Islet precursor cell (in vitro differentiated cells): ENCODE measurements at regions not wholly inside any gene's neighbourhood (a gene's known extent, or its start where the extent isn't known, plus 50 kb on each side); places are given as distances from the start of the nearest gene placed in this dataset.
"Not testable (repeated sequence)": the region's sequence is repeated elsewhere in the genome, so short reads cannot be mapped to it uniquely, and the experiment has no call there.

ENCODE experiments used
- DNase-seq: peaks from one replicate; pipeline ENCODE4 v3.0.0-alpha.2; 2018

DNA sequence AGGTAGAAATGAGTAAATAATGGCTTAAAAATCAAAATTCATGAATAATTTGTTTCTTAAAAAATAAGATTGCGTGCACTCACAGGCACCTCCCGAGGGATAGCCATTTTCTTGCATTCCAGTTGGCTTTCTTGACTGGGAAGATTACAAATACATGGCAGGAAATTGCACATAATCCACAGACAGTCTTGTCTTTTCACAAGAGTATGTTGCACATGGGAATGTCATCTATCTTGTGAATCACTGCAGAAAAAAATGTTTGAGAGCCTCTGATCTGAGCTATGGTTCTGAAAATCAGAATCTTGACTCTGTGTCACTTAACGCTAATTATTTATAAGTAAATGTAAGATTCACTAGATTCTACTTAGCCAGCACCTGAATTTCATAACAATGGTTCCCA is 74.1 kb upstream of the PRKG1 start:
- no peak for DNase-seq

DNA sequence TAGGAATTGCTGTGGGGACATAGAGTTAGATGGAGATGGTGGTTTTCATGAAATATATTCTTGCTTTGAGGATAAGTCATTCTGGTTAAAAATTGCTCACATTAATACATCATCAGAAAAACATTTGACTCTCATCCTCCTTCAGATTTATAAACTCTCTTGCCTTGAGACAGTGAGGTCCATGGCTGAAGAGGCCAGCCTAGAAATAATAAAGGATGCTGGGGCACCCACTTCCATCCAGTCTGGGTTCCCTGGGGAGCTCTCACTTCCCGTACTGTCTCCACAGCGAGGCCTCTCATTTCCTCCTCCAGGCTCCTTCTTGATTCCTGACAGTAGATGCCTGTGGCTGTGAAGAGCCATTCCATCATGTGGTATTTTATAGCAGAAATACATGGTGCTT is 73.3 kb upstream of the PRKG1 start:
- DNase-seq: no peak

- no peak for DNase-seq
Measured at GRCh38 chr10:51001587-51001986, 72.7 kb upstream of the PRKG1 start.

DNA sequence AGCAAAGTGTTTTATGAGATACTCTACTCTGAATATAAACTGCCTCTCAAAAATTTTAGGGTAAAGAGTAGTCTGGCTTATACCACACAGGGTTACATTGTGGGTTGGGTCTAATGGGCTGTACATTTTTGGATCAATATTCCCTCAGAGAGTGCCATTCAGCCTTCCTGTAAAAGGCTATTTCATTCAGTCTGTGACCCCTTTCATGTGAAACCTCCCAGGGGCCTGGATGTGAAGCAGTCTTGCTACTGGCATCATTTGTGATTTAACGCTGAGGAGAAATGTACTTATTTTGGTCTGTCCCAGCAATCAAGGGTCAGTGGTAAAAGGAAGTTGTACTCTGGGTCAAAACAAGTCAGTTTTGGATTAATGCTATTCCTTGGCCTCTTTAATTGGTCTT is 71.8 kb upstream of the PRKG1 start:
- no peak for DNase-seq

GRCh38 chr10:51004776-51005175 is 69.5 kb upstream of the PRKG1 start:
- no peak for DNase-seq

GRCh38 chr10:51005551-51005950 is 68.7 kb upstream of the PRKG1 start:
- no peak for DNase-seq

- DNase-seq: no peak
Measured at GRCh38 chr10:51006686-51007085, 67.6 kb upstream of the PRKG1 start.

- DNase-seq: no peak
Measured at GRCh38 chr10:51007781-51008180, 66.5 kb upstream of the PRKG1 start.

DNA sequence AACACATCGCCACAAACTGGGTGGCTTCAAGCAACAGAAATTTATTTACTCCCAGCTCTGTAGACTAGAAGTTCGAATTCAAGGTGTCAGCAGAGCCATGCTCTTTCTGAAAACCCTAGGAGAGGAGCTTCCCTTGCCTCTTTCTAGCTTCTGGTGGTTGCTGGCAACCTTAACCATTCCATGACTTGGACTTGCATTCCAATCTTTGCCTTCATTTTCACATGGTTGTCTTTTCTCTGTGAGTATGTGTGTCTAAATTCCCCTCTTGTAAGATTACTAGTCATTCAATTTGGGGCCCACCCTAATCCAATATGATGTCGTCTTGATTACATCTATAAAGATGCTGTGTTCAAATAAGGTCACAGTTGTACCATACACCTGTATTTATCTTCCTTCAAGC is 65.9 kb upstream of the PRKG1 start:
- DNase-seq: no peak

DNA sequence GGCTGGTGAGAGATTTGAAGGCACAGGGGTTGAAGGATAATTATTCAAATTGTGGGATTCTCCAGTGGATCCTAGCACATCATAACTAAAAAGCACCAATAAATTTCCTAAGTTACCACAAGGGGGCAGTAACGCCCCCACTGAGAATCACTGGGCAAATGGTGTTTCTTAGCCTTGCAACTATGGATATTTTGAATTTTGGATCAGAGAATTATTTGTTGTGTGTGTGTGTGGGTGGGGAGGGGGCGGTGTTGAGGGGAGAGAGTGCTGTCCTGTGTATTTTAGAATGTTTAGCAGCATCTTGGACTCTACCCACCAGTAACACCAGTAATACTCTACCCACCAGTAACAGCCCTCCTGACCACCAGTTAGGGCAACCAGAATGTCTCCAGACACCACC is 63.3 kb upstream of the PRKG1 start:
- no peak for DNase-seq

DNA sequence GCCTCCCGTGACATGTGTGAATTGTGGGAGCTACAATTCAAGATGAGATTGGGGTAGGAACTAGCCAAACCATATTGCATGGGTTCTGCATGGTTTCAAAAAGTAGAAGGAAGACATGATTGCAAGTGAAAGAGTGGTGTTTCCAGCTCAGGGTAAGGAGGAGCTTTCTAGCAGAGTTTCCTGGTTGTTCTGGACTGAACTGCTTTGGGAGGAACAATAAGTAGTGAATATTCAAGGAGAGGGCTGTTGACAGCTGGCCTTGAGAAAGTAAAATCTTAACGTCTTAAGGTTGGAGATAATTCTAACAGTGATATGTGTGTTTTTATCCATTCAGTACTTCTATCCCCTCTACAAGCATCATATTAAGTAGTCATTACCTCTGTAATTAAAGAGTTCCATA is 62.2 kb upstream of the PRKG1 start:
- DNase-seq: no peak

- no peak for DNase-seq
Measured at GRCh38 chr10:51014680-51015389, 59.5 kb upstream of the PRKG1 start.

- not testable (repeated sequence) for DNase-seq
Measured at GRCh38 chr10:51015390-51015754, 58.9 kb upstream of the PRKG1 start.

GRCh38 chr10:51020200-51020599 is 54.1 kb upstream of the PRKG1 start:
- DNase-seq: no peak

DNA sequence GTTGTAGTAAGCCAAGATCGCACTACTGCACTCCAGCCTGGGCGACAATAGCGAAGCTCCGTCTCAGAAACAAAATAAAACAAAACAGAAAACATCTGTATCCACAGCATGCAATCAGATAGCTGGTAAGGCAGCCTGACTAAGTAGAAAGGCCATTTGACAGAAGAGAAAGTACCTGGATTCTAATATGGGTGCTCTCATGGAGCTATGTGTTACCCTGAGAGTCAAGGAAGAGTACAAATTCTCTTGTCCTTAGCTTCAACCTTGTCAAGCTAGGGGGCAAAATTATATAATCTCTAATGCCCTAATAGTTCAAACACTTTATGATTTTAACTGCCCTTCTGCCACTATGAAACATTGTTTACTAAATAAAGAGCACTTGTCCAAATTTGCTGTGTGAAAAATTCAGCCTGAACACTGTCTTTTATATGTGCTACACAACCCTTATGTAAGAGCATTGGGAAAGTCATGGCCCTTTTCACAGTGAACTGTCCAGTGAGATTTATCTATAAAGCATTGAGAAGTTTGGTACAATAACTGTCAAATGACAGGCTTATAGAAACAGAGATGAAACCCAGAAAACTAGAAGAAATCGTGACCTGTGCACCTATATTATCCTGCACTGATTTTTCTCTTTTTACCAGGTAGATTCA is 51.2 kb upstream of the PRKG1 start:
- no peak for DNase-seq

- no peak for DNase-seq
Measured at GRCh38 chr10:51023636-51024035, 50.7 kb upstream of the PRKG1 start.
